Psoas muscle (tissue), 7 donors: ENCODE measurements at regions not wholly inside any gene's neighbourhood (a gene's known extent, or its start where the extent isn't known, plus 50 kb on each side); places are given as distances from the start of the nearest gene placed in this dataset.

Source experiments
- ATAC-seq, 4 donors: fragments of 200-7000 bp; cut with Tn5 transposase; one replicate each; pipeline ENCODE4 v1.9.1; 2020; ENCODE audit warnings: moderate library complexity in 3 of 4, mild to moderate bottlenecking in 2 of 4
- DNase-seq, 2 donors: peaks; one replicate each; pipeline ENCODE4 v3.0.0-alpha.2; 2020
- H3K27ac ChIP-seq: fragments of 200-600 bp; one replicate; pipeline ENCODE4 v1.8.0; 2022
- H3K27me3 ChIP-seq, 3 donors: fragments of 200-600 bp in 1 of 3; one replicate each; pipeline versions ENCODE4 v1.6.1 to v1.8.0; 2013 to 2022; ENCODE audit warnings: low read length in 2 of 3, mild to moderate bottlenecking in 2 of 3, moderate library complexity in 1 of 3; ENCODE audit not compliant: insufficient read depth in 3 of 3
- H3K36me3 ChIP-seq, 2 donors: fragments of 200-600 bp in 1 of 2; one replicate each; pipeline versions ENCODE4 v1.6.1 to v1.8.0; 2013 to 2022; ENCODE audit warnings: low read depth in 1 of 2, mild to moderate bottlenecking in 1 of 2, moderate library complexity in 1 of 2; ENCODE audit not compliant: insufficient read depth in 1 of 2
- H3K4me1 ChIP-seq: fragments of 200-600 bp; one replicate; pipeline ENCODE4 v1.8.0; 2022
- H3K4me3 ChIP-seq: fragments of 200-600 bp; one replicate; pipeline ENCODE4 v1.8.0; 2022; ENCODE audit warnings: mild to moderate bottlenecking
- H3K9me3 ChIP-seq: fragments of 200-600 bp; one replicate; pipeline ENCODE4 v1.8.0; 2022
- WGBS, 3 donors: extraction: QIAGEN DNeasy Blood & Tissue Kit; methylation state at CpG; one replicate each; pipeline versions ENCODE4 v1.1.6 to v1.1.7; 2013; 5-methylcytosine and 5-hydroxymethylcytosine counted together
- intact Hi-C, 2 donors: fragments of 100-400 bp; cut with DNase I; formaldehyde crosslinking; loops; one replicate each; pipeline versions ENCODE4 v1.11.0 to v1.14.2; 2022
- TF ChIP-seq, protein P1 (sequence below): fragments of 200-600 bp; IDR thresholded peaks from one replicate; pipeline ENCODE4 v1.8.0; 2022; ENCODE audit warnings: antibody characterized with exemption
- donor health status: healthy with polysubstance abuse.
- donor health status: DM: no; HTN: no; CAD: no; lungs with moderate emphysema.
- donor health status: Bipolar disorder and iron deficiency.
- donor health status: healthy.
- donor health status: DM: yes; HTN: yes; CAD: no.
- donor health status: DM: no; HTN: no; CAD: no.
- donor health status: DM: yes; HTN: yes; CAD: no.

DNA sequence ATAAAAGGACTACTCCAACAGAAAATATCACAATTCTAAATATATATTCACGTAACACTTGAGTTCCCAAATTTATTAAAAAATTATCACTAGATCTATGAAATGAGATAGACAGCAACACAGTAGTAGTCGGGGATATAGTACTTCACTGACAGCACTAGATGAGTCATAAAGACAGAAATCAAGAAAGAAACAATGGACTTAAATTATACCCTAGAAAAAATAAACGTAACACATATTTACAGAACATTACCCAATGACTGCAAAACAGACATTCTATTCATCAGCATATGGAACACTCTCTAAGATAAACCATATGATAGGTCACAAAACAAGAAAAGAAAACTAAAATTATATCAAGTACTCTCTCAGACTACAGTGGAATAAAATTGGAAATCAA is 429.4 kb downstream of the MBD2 start:
- Histone ChIP-seq H3K36me3 (no peaks in the 10 kb centered on the region), H3K9me3 (no peaks in the 10 kb centered on the region), H3K4me3 (no peak overlapping the region), H3K4me1 (no peaks in the 10 kb centered on the region), H3K27ac (no peak overlapping the region), H3K27me3 (no peaks in the 10 kb centered on the region)
- TF ChIP-seq, protein P1, sequence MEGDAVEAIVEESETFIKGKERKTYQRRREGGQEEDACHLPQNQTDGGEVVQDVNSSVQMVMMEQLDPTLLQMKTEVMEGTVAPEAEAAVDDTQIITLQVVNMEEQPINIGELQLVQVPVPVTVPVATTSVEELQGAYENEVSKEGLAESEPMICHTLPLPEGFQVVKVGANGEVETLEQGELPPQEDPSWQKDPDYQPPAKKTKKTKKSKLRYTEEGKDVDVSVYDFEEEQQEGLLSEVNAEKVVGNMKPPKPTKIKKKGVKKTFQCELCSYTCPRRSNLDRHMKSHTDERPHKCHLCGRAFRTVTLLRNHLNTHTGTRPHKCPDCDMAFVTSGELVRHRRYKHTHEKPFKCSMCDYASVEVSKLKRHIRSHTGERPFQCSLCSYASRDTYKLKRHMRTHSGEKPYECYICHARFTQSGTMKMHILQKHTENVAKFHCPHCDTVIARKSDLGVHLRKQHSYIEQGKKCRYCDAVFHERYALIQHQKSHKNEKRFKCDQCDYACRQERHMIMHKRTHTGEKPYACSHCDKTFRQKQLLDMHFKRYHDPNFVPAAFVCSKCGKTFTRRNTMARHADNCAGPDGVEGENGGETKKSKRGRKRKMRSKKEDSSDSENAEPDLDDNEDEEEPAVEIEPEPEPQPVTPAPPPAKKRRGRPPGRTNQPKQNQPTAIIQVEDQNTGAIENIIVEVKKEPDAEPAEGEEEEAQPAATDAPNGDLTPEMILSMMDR = no peak
- WGBS, 3 donors = 84 to 87% (median 87%) methylated on average over 3 of the region's 3 CpGs
- ATAC-seq (no peak), DNase-seq (no peak)
- intact Hi-C loops = no loop called here

DNA sequence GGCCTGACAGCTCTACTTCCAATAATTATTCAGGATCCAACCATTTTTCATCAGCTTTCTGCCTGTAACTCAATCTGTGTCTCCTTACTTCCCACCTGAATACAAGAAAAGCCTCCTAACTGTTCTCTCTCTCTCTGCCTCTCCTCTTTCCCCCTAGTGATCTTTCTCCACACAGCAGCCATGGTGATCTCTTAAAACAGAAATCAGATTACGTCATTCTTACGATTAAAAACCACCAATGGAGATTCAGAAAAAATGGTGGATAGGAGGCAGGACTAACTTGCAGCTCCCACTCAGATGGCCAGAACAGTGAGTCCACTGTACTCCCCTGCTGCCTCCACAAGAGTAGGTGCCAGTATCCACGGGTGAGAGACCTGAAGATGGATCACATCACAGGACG is 431.7 kb downstream of the MBD2 start:
- Histone ChIP-seq H3K36me3 (no peaks in the 10 kb centered on the region), H3K4me1 (no peaks in the 10 kb centered on the region), H3K9me3 (no peaks in the 10 kb centered on the region), H3K4me3 (no peak overlapping the region), H3K27me3 (no peaks in the 10 kb centered on the region), H3K27ac (no peak overlapping the region)
- TF ChIP-seq, protein P1 = no peak
- intact Hi-C loops = no loop called here
- no peak for DNase-seq
- ATAC-seq = no peak
- WGBS, 3 donors = 85 to 92% (median 85%) methylated on average over 4 of the region's 4 CpGs

DNA sequence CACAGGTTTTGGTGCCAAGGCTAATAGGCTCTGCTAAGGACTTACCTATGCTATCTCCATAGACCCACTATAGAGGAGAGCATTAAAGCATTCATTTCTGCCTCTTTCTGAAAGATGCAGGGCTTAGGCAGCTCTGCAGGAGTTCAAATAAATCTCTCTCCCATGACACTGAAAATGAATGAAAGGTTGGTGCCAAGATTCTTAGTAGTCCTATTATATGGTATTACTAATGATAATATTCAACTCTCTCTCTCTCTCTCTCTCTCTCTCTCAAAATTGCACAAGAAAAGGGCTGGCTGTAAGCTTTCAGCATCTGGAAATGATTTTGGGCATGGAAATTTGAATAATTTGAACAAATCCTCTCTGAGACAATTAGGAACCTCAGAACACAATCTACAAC is 433.7 kb downstream of the MBD2 start:
- Histone ChIP-seq H3K4me3 (no peak overlapping the region), H3K9me3 (no peaks in the 10 kb centered on the region), H3K27ac (no peak overlapping the region), H3K27me3 (no peaks in the 10 kb centered on the region), H3K36me3 (no peaks in the 10 kb centered on the region), H3K4me1 (no peaks in the 10 kb centered on the region)
- intact Hi-C loops = no loop called here
- TF ChIP-seq, protein P1 = no peak
- DNase-seq (no peak), ATAC-seq (no peak)

DNA sequence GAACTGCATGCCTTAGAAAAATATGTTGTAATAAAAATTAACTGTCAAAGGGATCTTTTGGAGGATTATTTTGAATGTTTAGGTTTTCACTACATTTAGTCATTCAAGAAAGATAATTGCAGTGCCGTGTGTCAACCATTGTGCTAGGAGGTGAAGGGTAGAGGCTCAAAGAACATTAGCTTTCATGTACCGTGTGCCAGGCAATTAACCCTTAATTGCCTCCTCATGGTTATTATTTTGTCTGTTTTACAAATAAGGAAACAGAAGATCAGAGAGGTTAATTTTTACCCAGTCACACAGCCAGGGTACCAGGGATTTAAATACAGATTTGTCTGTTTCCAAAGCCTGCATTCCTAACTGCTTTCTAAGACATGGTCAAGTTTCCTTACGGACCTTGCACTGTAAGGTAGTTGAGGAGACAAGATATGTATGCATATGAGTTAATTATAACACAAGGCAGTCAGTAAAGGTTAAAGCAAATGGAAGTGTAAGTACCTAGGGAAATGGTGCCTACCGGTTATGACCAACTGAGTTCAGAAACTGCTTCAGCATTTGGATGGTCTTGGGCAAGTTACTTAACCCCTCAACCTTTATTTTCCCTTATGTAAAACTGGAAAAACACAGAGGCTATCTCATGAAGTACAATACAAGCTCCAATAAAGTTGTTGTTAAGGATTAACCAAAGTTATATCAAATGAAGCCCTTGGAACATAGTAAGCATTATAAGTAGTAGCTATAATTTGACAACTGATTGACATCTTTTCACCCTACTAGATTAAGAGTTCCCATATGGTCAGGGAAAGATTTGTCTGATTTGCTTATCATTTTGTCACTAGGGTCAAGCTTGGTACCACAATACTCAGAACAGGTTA is 434.9 kb downstream of the MBD2 start:
- Histone ChIP-seq H3K4me3 (no peak overlapping the region), H3K36me3 (no peaks in the 10 kb centered on the region), H3K27ac (no peak overlapping the region), H3K9me3 (no peaks in the 10 kb centered on the region), H3K27me3 (no peaks in the 10 kb centered on the region), H3K4me1 (no peaks in the 10 kb centered on the region)
- intact Hi-C loops = no loop called here
- 62 to 77% (median 74%) methylated on average over 4 of the region's 4 CpGs for WGBS, 3 donors
- DNase-seq (no peak), ATAC-seq (no peak)
- TF ChIP-seq, protein P1 = no peak

DNA sequence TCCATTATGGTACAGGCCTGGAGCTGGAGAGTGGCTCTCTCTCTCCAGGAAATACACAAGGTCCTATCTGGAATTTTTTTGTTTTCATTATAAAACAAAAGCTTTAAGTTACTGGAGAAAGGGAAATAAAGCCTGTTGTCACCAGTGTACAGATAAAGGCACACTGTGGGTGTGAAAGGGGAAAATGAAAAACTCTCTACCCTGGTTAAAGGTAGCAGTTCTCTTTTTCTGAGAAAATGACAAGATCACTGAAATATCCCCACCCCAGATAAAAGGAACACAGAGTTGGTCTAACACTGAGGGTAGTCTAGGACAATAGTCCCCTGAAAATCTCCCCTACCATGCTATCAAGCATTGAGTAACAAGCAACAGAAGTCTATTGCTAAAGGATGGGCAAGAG is 438.7 kb downstream of the MBD2 start:
- Histone ChIP-seq H3K4me1 (no peaks in the 10 kb centered on the region), H3K36me3 (no peaks in the 10 kb centered on the region), H3K27me3 (peaks cover 0 to 2% (median 0%) of the 10 kb centered on the region in 3 donors), H3K9me3 (no peaks in the 10 kb centered on the region), H3K4me3 (no peak overlapping the region), H3K27ac (no peak overlapping the region)
- no peak for ATAC-seq
- intact Hi-C loops = no loop called here
- TF ChIP-seq, protein P1 = no peak
- DNase-seq = no peak
